ENCODE measurements at regions not wholly inside any gene's neighbourhood (a gene's known extent, or its start where the extent isn't known, plus 50 kb on each side); places are given as distances from the start of the nearest gene placed in this dataset.
A peak's percentile ranks its signal among the peaks of the same experiment; 100 is the strongest.

- TF ChIP-seq ZNF140 (CRISPR knock-in tag; IDR thresholded peaks at IDR 0.05) = no peak
- no peak for TF ChIP-seq SRSF9 (IDR thresholded peaks at IDR 0.05; ENCODE audit: borderline replicate concordance, low read depth, low read length)
- TF ChIP-seq, protein P1, sequence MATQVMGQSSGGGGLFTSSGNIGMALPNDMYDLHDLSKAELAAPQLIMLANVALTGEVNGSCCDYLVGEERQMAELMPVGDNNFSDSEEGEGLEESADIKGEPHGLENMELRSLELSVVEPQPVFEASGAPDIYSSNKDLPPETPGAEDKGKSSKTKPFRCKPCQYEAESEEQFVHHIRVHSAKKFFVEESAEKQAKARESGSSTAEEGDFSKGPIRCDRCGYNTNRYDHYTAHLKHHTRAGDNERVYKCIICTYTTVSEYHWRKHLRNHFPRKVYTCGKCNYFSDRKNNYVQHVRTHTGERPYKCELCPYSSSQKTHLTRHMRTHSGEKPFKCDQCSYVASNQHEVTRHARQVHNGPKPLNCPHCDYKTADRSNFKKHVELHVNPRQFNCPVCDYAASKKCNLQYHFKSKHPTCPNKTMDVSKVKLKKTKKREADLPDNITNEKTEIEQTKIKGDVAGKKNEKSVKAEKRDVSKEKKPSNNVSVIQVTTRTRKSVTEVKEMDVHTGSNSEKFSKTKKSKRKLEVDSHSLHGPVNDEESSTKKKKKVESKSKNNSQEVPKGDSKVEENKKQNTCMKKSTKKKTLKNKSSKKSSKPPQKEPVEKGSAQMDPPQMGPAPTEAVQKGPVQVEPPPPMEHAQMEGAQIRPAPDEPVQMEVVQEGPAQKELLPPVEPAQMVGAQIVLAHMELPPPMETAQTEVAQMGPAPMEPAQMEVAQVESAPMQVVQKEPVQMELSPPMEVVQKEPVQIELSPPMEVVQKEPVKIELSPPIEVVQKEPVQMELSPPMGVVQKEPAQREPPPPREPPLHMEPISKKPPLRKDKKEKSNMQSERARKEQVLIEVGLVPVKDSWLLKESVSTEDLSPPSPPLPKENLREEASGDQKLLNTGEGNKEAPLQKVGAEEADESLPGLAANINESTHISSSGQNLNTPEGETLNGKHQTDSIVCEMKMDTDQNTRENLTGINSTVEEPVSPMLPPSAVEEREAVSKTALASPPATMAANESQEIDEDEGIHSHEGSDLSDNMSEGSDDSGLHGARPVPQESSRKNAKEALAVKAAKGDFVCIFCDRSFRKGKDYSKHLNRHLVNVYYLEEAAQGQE (IDR thresholded peaks at IDR 0.05; ENCODE audit: borderline replicate concordance) = peak; percentile 25; the same call in 1 of the 2 replicates
- TF ChIP-seq, protein P1 (CRISPR knock-in tag; IDR thresholded peaks at IDR 0.05; ENCODE audit: low read depth) = no peak
- TF ChIP-seq ZNF583 (CRISPR knock-in tag; IDR thresholded peaks at IDR 0.05) = no peak
- TF ChIP-seq TEAD4 (IDR thresholded peaks at IDR 0.05; ENCODE audit: low read length) = no peak
- no peak for TF ChIP-seq TEAD4 (CRISPR knock-in tag; IDR thresholded peaks at IDR 0.05; ENCODE audit: borderline replicate concordance)
- 0 out of 2 replicates have a peak, but pooled peaks have one; percentile 26 for TF ChIP-seq CREM (IDR thresholded peaks at IDR 0.05; ENCODE audit: low read depth)
Measured at GRCh38 chr11:70548976-70549375, 150.6 kb downstream of the CTTN start (continued).

All from K562 (cell line).